ENCODE measurements at regions not wholly inside any gene's neighbourhood (a gene's known extent, or its start where the extent isn't known, plus 50 kb on each side); places are given as distances from the start of the nearest gene placed in this dataset.
"Not testable (repeated sequence)": the region's sequence is repeated elsewhere in the genome, so short reads cannot be mapped to it uniquely, and the experiment has no call there.

DNA sequence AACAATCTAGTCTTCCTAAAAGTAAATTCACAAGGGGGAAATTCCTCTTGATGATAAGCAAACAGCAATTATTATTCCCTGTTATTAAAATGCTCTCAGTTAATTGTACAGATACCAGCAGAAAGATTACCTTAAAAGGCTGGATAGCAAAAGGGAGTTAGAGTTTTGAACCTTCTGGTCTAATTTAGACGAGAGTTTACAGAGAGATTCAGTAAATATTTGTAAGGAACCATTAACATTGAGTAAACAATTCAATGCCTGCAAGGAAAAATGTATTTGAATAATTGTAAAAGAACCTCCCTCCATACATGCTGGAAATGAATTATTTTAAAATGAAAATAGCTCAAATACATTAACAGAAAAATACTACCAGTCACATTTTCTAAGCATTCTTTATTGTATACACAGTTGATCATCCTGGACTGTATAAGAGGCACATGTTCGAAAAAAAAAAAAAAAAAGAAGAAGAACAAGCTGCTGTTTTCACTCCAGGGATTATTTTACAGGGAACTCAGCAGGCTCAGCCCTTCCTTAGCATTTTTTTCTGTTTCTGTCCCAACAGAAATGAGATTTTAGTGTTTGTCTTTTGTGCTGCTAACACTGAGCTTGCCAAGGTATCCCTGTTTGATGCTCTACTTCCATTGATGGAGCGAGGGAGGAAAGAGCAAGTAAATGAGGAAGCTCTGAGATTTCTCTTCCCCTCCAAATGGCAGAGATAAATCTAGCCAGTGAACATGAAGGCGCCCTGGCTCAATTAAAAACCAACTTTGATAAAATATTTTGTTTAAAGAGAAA, 141.1 kb downstream of the ENC1 start:
- DNase-seq: no peak

DNA sequence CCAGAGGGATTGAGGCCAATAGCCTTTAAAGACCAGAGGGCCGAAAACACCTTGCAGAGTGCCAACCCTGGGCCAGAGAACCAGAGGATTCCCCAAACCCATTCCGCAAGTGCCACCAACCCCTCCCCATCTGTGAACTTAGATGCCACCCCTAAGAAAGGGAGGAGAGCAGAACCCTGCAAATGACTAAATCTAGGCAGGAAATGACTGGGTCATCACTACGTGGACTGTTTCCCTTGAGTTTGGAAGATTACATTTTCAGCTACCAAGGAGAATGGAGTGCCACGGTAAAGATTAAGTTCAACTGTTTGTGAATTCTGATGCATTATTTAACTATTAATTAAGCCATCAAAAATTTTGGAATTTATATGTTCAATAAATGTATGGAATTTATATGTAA, 142.8 kb downstream of the ENC1 start:
- no peak for DNase-seq

DNA sequence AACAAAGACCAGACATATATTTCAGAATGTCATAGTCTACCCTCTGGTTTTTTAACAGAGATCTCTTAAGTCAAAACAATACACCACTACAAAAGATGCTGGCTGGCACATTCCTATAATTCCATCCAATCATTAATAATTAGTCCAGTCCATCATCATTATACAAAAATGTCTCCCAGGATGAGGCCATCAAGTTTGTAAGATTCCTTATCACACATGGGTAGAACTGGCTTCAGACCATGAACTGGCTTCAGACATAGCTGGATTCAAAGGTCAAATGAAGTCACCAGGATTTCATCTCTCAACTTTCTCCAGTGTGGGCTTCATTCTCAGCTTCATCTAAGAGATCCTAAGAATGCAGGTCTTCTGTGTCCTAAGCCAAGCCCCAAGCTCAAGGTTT, 147.1 kb downstream of the ENC1 start:
- no peak for DNase-seq

DNA sequence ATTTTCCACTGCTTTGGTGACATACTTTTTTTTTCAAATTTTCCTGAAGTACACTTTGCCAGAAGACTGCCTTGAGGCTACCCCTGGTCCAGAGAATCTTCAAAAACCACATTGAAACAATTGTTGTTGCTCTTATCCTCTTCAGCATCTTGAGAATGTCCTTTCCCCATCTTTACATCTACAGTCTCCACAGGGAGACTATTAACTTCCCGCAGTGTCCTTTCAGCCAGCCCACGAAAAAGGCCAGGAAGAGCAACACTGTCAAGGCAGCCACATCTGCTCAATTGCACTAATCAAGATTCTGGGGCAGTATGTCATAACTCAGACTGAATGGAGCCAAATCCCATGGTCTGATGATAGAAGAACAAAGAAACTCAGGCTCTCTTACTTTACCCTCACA, 148.3 kb downstream of the ENC1 start:
- DNase-seq: no peak

DNA sequence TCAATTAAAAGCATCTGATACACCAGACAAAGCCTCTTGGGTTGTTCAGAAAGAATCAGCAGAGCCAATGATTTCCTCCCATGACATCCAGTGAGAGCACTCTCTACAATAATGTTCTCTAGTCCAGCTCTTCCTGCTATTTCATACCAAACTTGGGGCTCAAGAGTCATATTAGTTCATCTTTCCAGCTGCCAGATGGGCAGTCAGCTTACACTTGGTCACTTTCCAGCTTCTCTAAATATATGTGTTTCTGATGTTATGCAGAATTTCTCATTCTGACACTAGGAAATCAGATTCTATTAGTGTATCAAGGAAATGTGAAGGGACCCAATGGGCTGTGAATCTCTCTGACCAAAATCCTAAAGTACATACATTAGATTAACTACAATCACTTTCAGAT, 148.9 kb downstream of the ENC1 start:
- DNase-seq: no peak

DNA sequence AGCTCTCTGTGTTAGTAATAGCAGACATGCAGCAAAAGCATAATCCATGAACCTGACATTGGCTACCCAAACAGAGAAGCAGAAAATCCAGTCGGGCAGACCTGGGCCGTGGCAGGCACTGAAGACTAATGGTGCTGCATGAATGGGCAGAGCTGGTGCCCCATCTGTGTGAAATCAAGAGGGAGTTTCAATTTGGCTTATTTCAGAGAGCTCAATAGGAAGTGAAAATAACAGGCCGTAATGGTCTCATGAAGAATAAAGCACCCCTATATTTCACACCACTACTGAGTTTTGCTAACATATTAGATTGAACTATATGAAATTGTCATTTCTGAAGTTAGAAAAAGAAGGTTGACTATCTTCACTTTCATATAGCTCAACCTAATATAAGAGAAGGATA, 149.7 kb downstream of the ENC1 start:
- DNase-seq: no peak

DNA sequence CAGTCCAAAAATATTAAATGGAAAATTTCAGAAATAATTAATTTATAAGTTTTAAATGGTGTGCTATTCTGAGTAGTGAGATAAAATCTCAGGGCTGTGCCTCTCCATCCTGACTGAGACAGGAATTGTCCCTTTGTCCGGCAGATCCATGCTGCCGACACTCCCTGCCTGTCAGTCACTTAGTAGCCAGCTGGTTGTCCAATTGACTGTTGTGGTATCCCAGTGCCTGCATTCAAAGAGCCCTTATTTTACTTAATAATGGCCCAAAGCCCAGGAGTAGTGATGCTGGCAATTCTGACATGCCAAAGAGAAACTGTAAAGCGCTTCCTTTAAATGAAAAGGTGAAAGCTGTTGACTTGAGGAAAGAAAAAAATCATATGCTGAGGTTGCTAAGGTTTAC, 157.5 kb downstream of the ENC1 start:
- no peak for DNase-seq

DNA sequence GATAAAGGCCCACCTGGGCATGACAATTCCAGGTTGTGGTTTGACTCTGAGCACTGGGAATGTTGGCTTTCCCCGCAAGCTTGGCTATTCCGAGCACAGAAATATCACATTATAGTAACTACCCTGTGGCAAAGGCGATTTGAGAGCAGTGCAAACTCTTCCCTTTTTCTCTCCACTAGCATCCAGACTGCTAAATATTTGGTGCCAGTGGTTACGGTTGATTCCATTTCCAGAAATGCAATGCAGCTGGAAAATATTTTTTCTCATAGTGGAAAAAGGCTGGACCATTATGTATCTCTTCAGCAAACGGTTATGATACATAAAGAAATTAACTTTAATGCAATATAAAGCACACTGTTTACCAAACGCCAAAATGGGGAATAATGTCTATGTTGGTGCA, 158.0 kb downstream of the ENC1 start:
- DNase-seq: no peak

DNA sequence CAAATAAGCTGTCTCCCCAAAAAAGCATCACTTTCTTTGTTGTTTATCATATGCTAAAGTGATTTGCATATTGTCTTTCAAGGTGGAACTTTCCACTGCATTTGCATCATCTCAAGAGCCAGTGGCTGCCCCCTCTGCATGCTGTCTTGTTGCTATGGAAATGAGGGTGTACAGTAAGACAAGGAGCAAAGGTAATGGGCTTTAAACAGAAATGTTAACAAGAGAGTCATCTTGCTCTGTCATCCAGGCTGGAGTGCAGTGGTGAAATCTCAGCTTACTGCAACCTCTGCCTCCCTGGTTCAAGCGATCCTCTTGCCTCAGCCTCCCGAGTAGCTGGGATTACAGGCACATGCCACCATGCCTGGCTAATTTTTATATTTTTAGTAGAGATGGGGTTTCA, 159.2 kb downstream of the ENC1 start:
- not testable (repeated sequence) for DNase-seq

DNA sequence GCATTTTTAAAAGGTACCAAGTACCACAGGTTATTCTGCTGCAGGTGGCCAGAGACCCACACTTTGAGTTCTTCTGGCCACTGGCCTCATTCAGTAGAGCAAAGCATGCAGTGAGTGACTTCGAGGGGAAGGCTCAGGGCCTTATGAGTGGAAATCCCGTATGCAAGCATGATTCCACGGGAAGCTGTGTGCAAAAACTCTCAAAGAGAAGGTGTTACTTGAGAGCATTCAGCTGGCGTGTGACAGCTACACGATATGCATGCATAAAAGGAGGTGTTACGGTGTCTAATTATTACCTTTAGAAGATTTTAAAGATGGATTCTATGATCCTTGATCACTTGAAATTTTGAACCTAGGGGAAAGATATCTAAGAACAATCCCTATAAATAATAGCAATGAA, 160.3 kb downstream of the ENC1 start:
- no peak for DNase-seq

DNA sequence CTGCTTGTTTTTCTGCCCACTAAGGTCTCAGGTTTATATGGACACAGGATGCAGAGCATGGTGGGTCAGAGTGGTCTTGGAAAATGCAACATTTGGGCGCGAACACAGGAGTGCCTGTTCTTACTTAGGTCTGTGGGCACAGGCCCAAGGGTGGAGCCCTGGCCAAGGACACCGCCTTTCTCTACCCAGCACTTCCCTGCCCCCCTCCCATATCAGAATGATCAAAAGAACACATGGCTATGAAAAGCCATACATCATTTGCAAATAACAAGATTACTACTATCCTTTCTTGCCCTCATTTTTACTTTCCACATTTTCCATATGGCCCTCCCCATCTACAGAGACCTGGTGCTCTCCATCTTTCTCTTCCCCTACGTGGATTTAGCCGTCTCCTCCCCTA, 162.2 kb downstream of the ENC1 start:
- no peak for DNase-seq

DNA sequence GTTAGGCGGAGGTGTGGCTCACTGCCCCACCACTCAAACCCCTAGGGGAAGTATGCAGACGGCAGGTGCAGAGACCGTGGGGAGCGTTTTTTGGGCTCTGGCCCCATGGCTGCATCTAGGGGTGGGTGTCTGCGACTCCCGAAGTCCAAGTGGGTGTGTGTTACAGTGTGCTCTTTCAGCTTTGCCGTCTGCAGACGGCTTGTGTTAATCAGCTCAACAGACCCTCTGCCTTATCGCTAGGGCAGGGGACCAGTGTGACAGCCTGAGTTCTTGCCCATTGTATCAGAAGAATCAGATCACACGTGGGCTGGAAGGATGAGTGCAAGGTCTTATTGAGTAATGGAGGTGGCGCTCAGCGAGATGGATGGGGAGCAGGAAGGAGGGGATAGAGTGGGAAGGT, 162.8 kb downstream of the ENC1 start:
- DNase-seq: no peak

DNA sequence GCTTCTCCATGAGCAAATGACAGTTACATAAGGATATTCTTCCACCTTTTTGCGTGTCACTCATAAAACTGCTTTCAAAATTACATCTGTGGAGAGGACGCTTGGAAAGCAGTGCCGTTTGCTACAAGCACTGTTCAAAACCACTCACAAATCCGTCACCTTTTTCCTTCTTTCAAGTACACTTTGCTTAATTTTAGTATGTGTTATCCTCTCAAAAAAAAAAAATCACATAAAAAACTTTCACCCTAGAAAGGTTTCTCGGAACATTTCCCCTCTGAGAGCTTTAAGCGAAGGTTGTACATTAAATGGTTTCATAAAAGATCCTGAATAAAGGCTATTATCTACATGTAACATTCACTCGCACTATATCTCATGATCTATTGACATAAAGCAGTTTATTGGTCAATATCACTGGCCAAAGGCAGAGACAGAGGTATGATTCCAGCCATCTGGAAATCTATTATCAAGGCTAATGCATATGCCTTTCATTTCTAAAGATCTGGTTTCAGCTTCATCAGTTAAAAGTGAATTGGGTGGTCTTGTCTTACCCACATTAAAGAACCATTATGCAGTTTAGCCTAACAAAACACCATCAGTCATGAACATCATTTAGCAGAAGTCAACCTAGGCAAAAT, 163.6 kb downstream of the ENC1 start:
- no peak for DNase-seq

DNA sequence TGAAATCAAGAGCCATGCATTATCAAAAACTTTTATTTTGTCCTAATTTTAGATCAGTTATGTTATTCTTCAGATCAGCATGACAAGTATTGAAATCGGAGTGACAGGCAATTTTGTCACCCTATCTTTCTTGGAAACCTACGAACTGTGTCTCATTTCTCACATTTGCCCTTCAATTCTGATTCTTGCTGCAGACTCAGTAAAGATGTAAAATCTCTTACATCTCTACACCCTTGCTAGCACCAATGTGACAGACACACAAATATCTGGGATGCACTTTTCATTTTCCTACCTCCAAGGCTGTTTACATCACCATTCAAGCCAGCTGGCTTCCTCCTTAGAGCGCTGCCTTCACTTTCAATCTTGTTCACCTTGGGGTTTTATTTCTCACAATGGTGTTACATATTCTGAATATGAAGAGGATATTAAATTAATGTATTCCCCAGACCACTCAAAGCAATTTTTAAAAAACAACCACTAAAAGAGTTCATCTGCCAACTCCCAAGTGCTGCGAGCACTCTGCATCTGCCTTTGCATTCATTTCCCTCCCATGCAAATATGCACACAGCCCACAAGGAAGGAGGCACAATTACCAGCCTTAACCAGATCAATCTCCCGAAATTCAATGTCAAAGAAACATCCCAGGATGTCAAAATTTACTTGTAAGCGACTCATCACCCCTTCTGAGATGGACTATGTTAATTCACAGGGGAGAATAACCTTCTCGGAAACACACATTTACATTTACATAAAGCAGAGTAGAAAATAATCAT, 164.3 kb downstream of the ENC1 start:
- DNase-seq: no peak

DNA sequence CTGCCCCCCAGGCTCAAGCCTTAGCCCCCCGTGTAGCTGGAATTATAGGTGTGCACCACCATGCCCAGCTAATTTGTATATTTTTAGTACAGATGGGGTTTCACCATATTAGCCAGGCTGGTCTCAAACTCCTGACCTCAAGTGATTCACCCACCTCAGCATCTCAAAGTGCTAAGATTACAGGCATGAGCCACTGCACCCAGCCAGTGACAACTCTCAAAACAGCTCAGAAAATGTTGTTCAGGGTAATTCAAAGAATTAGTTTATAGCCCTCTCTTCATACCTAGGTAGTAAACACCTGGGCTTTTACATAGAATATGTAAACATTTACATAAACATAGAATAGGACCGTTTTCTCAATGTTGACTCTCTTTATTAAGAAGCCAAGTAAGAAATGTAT, 168.7 kb downstream of the ENC1 start:
- DNase-seq: no peak

DNA sequence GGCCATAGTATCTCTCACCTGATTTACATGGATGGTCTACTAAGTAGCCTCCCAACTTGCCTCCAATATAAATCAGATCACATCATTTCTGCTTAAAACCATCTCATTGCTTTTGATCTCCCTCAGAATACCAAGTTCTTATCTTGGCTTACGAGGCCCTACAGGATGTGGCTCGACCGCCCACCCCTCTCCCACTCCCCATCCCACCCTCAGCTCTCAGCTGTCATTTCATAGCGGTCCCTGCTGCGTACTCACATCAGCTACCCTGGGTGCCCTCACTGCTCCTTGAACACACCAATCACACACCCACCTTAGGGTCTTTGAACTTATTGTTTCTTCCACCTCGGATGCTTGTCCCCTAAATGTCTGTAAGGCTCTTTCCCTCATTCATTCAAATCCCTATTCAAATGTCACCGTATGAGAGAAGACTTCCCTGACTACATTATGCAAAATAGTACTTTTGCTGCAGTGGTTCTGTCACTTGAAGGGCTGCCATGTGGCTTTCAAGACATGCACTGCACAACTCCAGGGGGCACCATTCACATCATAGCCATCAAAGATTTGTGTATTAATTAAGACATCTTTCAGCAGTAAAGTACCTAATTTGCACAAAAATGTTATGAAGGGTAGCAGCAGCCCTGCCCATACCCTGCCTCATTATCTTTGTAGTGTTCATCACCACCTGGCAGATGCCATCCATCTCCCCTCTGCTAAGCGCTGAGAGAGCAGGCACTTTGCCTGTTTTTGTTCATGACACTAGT, 171.1 kb downstream of the ENC1 start:
- DNase-seq: no peak

DNA sequence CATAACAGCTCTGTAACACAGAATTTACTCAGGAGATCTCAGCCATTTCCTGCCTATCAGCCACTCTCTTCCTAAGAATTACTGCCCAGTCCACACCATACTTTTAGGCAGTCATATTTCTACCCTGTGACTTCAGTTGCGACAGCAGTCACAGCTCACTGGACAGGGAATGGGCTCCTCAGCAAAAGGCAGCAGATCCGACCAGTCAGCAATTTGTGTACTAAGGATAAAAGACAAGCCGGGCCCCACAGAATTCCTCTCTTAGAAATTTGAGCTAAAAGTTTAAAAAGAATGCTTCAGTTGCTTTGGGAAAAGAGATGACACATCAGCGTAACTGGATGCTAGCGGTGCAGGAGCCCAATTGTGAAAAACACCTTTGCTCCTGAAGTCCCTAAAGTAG, 172.1 kb downstream of the ENC1 start:
- no peak for DNase-seq

DNA sequence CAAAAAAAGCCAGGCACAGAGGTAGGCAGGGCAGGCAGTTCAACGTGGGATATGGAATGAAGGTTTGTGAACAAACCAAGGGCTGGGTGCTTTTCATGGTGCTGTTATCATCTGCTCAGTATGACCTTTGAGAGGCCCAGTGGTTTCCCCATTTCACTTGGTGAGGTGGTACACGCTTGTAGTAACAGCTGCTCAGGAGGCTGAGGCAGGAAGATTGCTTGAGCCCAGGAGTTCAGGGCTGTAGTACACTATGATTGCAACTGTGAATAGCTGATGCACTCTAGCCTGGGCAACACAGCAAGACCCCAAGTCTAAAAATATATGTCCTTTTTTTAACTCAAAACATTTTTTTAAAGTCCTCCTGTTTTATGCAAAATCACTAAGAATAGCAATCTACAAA, 174.8 kb downstream of the ENC1 start:
- peak in 1 of 2 experiments; percentile 22 for DNase-seq

DNA sequence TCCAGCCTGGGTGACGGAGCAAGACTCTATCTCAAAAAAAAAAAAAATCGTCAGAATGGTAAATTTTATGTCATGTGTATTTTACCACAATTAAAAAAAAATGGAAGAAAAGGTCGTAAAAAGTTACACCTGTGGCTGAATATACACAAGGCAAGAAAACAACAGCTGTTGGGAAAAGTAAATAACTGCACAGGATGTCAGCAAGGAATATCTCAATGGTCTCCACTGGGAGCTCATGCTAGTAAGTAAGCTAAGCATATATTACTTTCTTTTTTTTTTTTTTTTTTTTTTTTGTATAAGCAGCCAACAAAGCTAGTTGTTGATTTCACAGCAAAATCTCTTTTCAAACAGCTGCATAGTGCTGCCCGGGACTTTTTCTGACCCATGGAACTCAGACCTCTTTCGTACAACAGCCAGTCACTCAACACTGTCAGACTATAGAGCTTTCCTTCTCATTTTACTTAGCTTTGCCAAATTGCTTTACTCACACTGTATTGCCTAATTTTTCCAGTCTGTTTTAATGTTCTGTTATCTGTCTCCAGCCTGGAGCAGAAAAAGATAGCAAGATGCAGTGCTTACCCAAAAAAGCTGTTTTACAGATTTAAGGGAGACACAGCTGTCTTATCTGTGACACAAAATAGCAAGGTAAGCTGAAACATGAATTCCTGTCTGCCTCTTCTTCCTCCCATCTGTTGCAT, 175.9 kb downstream of the ENC1 start:
- DNase-seq: no peak

DNA sequence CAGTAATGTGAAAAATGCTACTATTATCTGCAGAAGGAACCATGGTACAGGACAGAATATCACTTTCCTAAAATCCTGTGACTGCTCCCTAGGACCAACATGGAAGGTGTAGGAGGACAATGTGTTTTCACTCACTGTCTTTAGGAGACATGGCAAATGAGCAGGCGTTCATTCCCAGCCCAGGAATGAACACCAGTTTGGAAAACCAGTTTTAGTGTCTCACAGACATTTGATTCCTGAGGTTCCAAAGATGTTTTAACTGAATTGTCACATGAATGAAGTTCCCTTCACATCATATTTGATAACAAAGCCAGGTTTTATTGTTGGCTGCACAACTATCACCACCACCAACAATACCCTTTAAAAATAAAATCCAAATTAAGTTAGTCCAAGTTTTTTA, 178.2 kb downstream of the ENC1 start:
- DNase-seq: no peak

DNA sequence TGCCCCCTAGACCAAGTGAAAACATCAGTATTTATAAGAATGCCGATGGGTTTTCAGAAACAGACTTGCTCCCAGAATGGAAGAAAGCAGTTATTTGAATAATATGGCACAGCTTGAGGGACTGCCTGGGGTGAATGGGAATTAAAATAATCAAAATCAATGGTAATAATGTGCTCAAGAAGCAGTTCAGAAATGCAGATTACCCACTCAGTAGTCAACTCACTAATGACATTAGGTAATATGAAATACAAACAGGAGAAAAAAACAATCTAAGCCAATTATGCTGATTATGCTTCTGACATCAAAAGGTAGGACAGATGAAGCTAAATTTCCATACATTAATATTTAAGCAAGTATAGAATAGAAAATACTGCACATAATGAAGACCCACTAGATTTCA, 179.3 kb downstream of the ENC1 start:
- DNase-seq: no peak

DNA sequence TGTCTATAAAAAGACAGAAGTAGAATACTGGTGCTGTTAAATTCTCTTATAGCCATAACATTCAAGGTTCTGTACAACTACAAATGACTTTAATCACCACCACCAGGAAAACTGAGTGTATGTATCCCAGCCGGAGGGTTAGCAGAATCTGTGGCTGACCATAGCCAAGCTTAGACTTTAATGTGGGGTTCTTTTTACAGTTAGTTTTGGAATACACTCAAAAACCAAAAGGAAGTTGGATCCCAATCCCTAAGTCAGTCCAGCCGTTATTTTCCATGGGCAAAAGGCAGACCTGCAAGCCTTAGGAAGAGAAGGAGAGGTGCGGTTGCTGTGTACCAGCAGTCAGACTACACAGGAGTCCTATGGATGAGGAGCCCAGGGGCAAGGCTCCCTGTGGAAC, 179.8 kb downstream of the ENC1 start:
- no peak for DNase-seq

DNA sequence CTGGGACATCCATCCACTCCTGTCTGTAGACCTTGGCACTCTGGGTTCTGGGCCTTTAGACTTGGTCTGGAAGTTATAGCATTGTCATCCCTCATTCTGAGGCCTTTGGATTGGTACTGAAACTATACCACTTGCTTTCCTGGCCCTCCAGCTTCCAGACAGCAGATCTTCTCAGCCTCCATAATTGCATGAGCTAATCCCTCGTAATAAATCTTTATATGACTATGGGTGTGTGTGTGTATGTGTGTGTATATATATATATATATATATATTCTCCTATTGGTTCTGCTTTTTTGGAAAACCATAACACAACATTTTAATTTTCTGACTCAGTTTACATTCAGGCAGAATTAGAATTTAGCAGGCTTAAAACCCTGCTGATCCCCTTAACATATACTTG, 180.5 kb downstream of the ENC1 start:
- DNase-seq: no peak
